GM18502 (cell line): ENCODE measurements at regions not wholly inside any gene's neighbourhood (a gene's known extent, or its start where the extent isn't known, plus 50 kb on each side); places are given as distances from the start of the nearest gene placed in this dataset.

Experiments used
- ATAC-seq: cut with Tn5 transposase; IDR thresholded peaks from one replicate; pipeline ENCODE4 v1.9.1; 2021; ENCODE audit warnings: mild to moderate bottlenecking; ENCODE audit not compliant: unreplicated experiment, poor library complexity

- ATAC-seq, result no peak
Observed at GRCh38 chr5:15350614-15351013, 149.4 kb upstream of the FBXL7 start.

GRCh38 chr5:15346738-15347137 lies 153.2 kb upstream of the FBXL7 start:
- ATAC-seq, result no peak

GRCh38 chr5:15344954-15345353 lies 155.0 kb upstream of the FBXL7 start:
- no peak for ATAC-seq

- ATAC-seq, result no peak
Observed at GRCh38 chr5:15338546-15338945, 161.4 kb upstream of the FBXL7 start.

- no peak for ATAC-seq
Observed at GRCh38 chr5:15334551-15335266, 165.3 kb upstream of the FBXL7 start.

- no peak for ATAC-seq
Observed at GRCh38 chr5:15333091-15333490, 166.9 kb upstream of the FBXL7 start.

- ATAC-seq, result no peak
Observed at GRCh38 chr5:15326932-15327331, 173.0 kb upstream of the FBXL7 start.

- ATAC-seq, result no peak
Observed at GRCh38 chr5:15326471-15326870, 173.5 kb upstream of the FBXL7 start.

GRCh38 chr5:15322421-15322820 lies 177.6 kb upstream of the FBXL7 start:
- ATAC-seq, result no peak

GRCh38 chr5:15321776-15322175 lies 178.2 kb upstream of the FBXL7 start:
- no peak for ATAC-seq

- ATAC-seq, result no peak
Observed at GRCh38 chr5:15320871-15321270, 179.1 kb upstream of the FBXL7 start.

- ATAC-seq, result no peak
Observed at GRCh38 chr5:15304914-15305834, 194.8 kb upstream of the FBXL7 start.

GRCh38 chr5:15304066-15304731 lies 195.8 kb upstream of the FBXL7 start:
- ATAC-seq, result no peak

- no peak for ATAC-seq
Observed at GRCh38 chr5:15300141-15300540, 199.8 kb upstream of the FBXL7 start.

GRCh38 chr5:15290953-15291352 lies 209.0 kb upstream of the FBXL7 start:
- ATAC-seq, result no peak

GRCh38 chr5:15286650-15287049 lies 213.3 kb upstream of the FBXL7 start:
- ATAC-seq, result no peak

GRCh38 chr5:15285901-15286583 lies 213.9 kb upstream of the FBXL7 start:
- ATAC-seq, result no peak

GRCh38 chr5:15284706-15285105 lies 215.3 kb upstream of the FBXL7 start:
- ATAC-seq, result no peak

GRCh38 chr5:15283076-15283475 lies 216.9 kb upstream of the FBXL7 start:
- ATAC-seq, result no peak

GRCh38 chr5:15282611-15283010 lies 217.4 kb upstream of the FBXL7 start:
- no peak for ATAC-seq
